ENCODE measurements at regions not wholly inside any gene's neighbourhood (a gene's known extent, or its start where the extent isn't known, plus 50 kb on each side); places are given as distances from the start of the nearest gene placed in this dataset.
A peak's percentile ranks its signal among the peaks of the same experiment; 100 is the strongest.
"Not testable (repeated sequence)": the region's sequence is repeated elsewhere in the genome, so short reads cannot be mapped to it uniquely, and the experiment has no call there.

- Histone ChIP-seq H3K9ac (ENCODE audit: low read length) (no peak overlapping the region), H3K27me3 (ENCODE audit: control insufficient read depth in 1 of 2, insufficient read depth in 2 of 2, low read length in 2 of 2) (no peaks in the 10 kb centered on the region), H3K36me3 (ENCODE audit: insufficient read depth, low read length) (no peaks in the 10 kb centered on the region), H3K4me1 (ENCODE audit: insufficient read depth, low read length) (peaks cover 20% of the 10 kb centered on the region), H3K4me3 (ENCODE audit: low read depth in 1 of 2, low read length in 2 of 2) (no peak overlapping the region), H3K27ac (ENCODE audit: low read depth, low read length) (no peak overlapping the region), H3K9me3 (ENCODE audit: low read length) (no peaks in the 10 kb centered on the region)
These were observed 84.6 kb upstream of the PICALM start for GRCh38 chr11:86153439-86153838.

GRCh38 chr11:86152901-86153300 is 84.0 kb upstream of the PICALM start:
- H3K27ac ChIP-seq (ENCODE audit: low read depth, low read length), result no peak overlapping the region

GRCh38 chr11:86152006-86152862 is 83.3 kb upstream of the PICALM start:
- H3K27me3 ChIP-seq (ENCODE audit: control insufficient read depth in 1 of 2, insufficient read depth in 2 of 2, low read length in 2 of 2), result no peaks in the 10 kb centered on the region
- H3K36me3 ChIP-seq (ENCODE audit: insufficient read depth, low read length), result no peaks in the 10 kb centered on the region
- H3K4me3 ChIP-seq (ENCODE audit: low read depth in 1 of 2, low read length in 2 of 2), result no peak overlapping the region
- no peak overlapping the region for H3K9ac ChIP-seq (ENCODE audit: low read length)
- H3K9me3 ChIP-seq (ENCODE audit: low read length), result no peaks in the 10 kb centered on the region
- peaks cover 20% of the 10 kb centered on the region for H3K4me1 ChIP-seq (ENCODE audit: insufficient read depth, low read length)
- peak overlapping the region; percentile 41 for H3K27ac ChIP-seq (ENCODE audit: low read depth, low read length)

More at GRCh38 chr11:86152901-86153300, 84.0 kb upstream of the PICALM start:
- Histone ChIP-seq H3K4me1 (ENCODE audit: insufficient read depth, low read length) (peaks cover 20% of the 10 kb centered on the region), H3K4me3 (ENCODE audit: low read depth in 1 of 2, low read length in 2 of 2) (no peak overlapping the region), H3K9ac (ENCODE audit: low read length) (no peak overlapping the region), H3K9me3 (ENCODE audit: low read length) (no peaks in the 10 kb centered on the region), H3K27me3 (ENCODE audit: control insufficient read depth in 1 of 2, insufficient read depth in 2 of 2, low read length in 2 of 2) (no peaks in the 10 kb centered on the region), H3K36me3 (ENCODE audit: insufficient read depth, low read length) (no peaks in the 10 kb centered on the region)

GRCh38 chr11:86151174-86152005 is 82.5 kb upstream of the PICALM start:
- no peak overlapping the region for H3K4me3 ChIP-seq (ENCODE audit: low read depth in 1 of 2, low read length in 2 of 2)
- H3K4me1 ChIP-seq (ENCODE audit: insufficient read depth, low read length), result peaks cover 20% of the 10 kb centered on the region
- H3K36me3 ChIP-seq (ENCODE audit: insufficient read depth, low read length), result no peaks in the 10 kb centered on the region
- H3K9me3 ChIP-seq (ENCODE audit: low read length), result no peaks in the 10 kb centered on the region
- H3K27me3 ChIP-seq (ENCODE audit: control insufficient read depth in 1 of 2, insufficient read depth in 2 of 2, low read length in 2 of 2), result no peaks in the 10 kb centered on the region
- H3K9ac ChIP-seq (ENCODE audit: low read length), result no peak overlapping the region
- peak overlapping the region; percentile 41 for H3K27ac ChIP-seq (ENCODE audit: low read depth, low read length)

- Histone ChIP-seq H3K27me3 (ENCODE audit: control insufficient read depth in 1 of 2, insufficient read depth in 2 of 2, low read length in 2 of 2) (no peaks in the 10 kb centered on the region), H3K9me3 (ENCODE audit: low read length) (no peaks in the 10 kb centered on the region), H3K9ac (ENCODE audit: low read length) (no peak overlapping the region), H3K4me3 (ENCODE audit: low read depth in 1 of 2, low read length in 2 of 2) (no peak overlapping the region), H3K4me1 (ENCODE audit: insufficient read depth, low read length) (peaks cover 20% of the 10 kb centered on the region), H3K27ac (ENCODE audit: low read depth, low read length) (peak overlapping the region; percentile 41), H3K36me3 (ENCODE audit: insufficient read depth, low read length) (no peaks in the 10 kb centered on the region)
These were observed 81.9 kb upstream of the PICALM start for GRCh38 chr11:86150847-86151173.

GRCh38 chr11:86149792-86150191 is 80.9 kb upstream of the PICALM start:
- Histone ChIP-seq H3K4me1 (ENCODE audit: insufficient read depth, low read length) (peaks cover 20% of the 10 kb centered on the region), H3K4me3 (ENCODE audit: low read depth in 1 of 2, low read length in 2 of 2) (no peak overlapping the region), H3K27ac (ENCODE audit: low read depth, low read length) (no peak overlapping the region)

GRCh38 chr11:86148345-86148747 is 79.5 kb upstream of the PICALM start:
- Histone ChIP-seq H3K27ac (ENCODE audit: low read depth, low read length) (no peak overlapping the region), H3K36me3 (ENCODE audit: insufficient read depth, low read length) (no peaks in the 10 kb centered on the region), H3K4me3 (ENCODE audit: low read depth in 1 of 2, low read length in 2 of 2) (no peak overlapping the region), H3K27me3 (ENCODE audit: control insufficient read depth in 1 of 2, insufficient read depth in 2 of 2, low read length in 2 of 2) (no peaks in the 10 kb centered on the region), H3K9me3 (ENCODE audit: low read length) (no peaks in the 10 kb centered on the region), H3K4me1 (ENCODE audit: insufficient read depth, low read length) (peaks cover 20% of the 10 kb centered on the region), H3K9ac (ENCODE audit: low read length) (no peak overlapping the region)

More at GRCh38 chr11:86149792-86150191, 80.9 kb upstream of the PICALM start:
- Histone ChIP-seq H3K36me3 (ENCODE audit: insufficient read depth, low read length) (no peaks in the 10 kb centered on the region), H3K9ac (ENCODE audit: low read length) (no peak overlapping the region), H3K27me3 (ENCODE audit: control insufficient read depth in 1 of 2, insufficient read depth in 2 of 2, low read length in 2 of 2) (no peaks in the 10 kb centered on the region), H3K9me3 (ENCODE audit: low read length) (no peaks in the 10 kb centered on the region)

- Histone ChIP-seq H3K27me3 (ENCODE audit: control insufficient read depth in 1 of 2, insufficient read depth in 2 of 2, low read length in 2 of 2) (no peaks in the 10 kb centered on the region), H3K36me3 (ENCODE audit: insufficient read depth, low read length) (no peaks in the 10 kb centered on the region), H3K4me1 (ENCODE audit: insufficient read depth, low read length) (peaks cover 16% of the 10 kb centered on the region), H3K9ac (ENCODE audit: low read length) (no peak overlapping the region), H3K9me3 (ENCODE audit: low read length) (no peaks in the 10 kb centered on the region), H3K4me3 (ENCODE audit: low read depth in 1 of 2, low read length in 2 of 2) (no peak overlapping the region), H3K27ac (ENCODE audit: low read depth, low read length) (no peak overlapping the region)
These were observed 78.1 kb upstream of the PICALM start for GRCh38 chr11:86147004-86147403.

GRCh38 chr11:86145439-86146156 is 76.7 kb upstream of the PICALM start:
- no peaks in the 10 kb centered on the region for H3K27me3 ChIP-seq (ENCODE audit: control insufficient read depth in 1 of 2, insufficient read depth in 2 of 2, low read length in 2 of 2)
- H3K27ac ChIP-seq (ENCODE audit: low read depth, low read length), result no peak overlapping the region

GRCh38 chr11:86144846-86145245 is 76.0 kb upstream of the PICALM start:
- no peaks in the 10 kb centered on the region for H3K9me3 ChIP-seq (ENCODE audit: low read length)
- H3K27ac ChIP-seq (ENCODE audit: low read depth, low read length), result no peak overlapping the region
- no peaks in the 10 kb centered on the region for H3K27me3 ChIP-seq (ENCODE audit: control insufficient read depth in 1 of 2, insufficient read depth in 2 of 2, low read length in 2 of 2)
- no peak overlapping the region for H3K4me3 ChIP-seq (ENCODE audit: low read depth in 1 of 2, low read length in 2 of 2)
- H3K4me1 ChIP-seq (ENCODE audit: insufficient read depth, low read length), result no peaks in the 10 kb centered on the region
- H3K9ac ChIP-seq (ENCODE audit: low read length), result no peak overlapping the region
- no peaks in the 10 kb centered on the region for H3K36me3 ChIP-seq (ENCODE audit: insufficient read depth, low read length)

More at GRCh38 chr11:86145439-86146156, 76.7 kb upstream of the PICALM start:
- Histone ChIP-seq H3K4me1 (ENCODE audit: insufficient read depth, low read length) (peaks cover 2% of the 10 kb centered on the region), H3K4me3 (ENCODE audit: low read depth in 1 of 2, low read length in 2 of 2) (no peak overlapping the region), H3K9ac (ENCODE audit: low read length) (no peak overlapping the region), H3K36me3 (ENCODE audit: insufficient read depth, low read length) (no peaks in the 10 kb centered on the region), H3K9me3 (ENCODE audit: low read length) (no peaks in the 10 kb centered on the region)

- H3K9me3 ChIP-seq (ENCODE audit: low read length); H3K4me1 ChIP-seq (ENCODE audit: insufficient read depth, low read length); H3K27ac ChIP-seq (ENCODE audit: low read depth, low read length); H3K27me3 ChIP-seq (ENCODE audit: control insufficient read depth in 1 of 2, insufficient read depth in 2 of 2, low read length in 2 of 2); H3K9ac ChIP-seq (ENCODE audit: low read length); H3K36me3 ChIP-seq (ENCODE audit: insufficient read depth, low read length); H3K4me3 ChIP-seq (ENCODE audit: low read depth in 1 of 2, low read length in 2 of 2): not testable (repeated sequence)
These were observed 75.2 kb upstream of the PICALM start for GRCh38 chr11:86144087-86144486.

All from muscle layer of colon (tissue), 2 donors.